ENCODE measurements at regions not wholly inside any gene's neighbourhood (a gene's known extent, or its start where the extent isn't known, plus 50 kb on each side); places are given as distances from the start of the nearest gene placed in this dataset.

DNA sequence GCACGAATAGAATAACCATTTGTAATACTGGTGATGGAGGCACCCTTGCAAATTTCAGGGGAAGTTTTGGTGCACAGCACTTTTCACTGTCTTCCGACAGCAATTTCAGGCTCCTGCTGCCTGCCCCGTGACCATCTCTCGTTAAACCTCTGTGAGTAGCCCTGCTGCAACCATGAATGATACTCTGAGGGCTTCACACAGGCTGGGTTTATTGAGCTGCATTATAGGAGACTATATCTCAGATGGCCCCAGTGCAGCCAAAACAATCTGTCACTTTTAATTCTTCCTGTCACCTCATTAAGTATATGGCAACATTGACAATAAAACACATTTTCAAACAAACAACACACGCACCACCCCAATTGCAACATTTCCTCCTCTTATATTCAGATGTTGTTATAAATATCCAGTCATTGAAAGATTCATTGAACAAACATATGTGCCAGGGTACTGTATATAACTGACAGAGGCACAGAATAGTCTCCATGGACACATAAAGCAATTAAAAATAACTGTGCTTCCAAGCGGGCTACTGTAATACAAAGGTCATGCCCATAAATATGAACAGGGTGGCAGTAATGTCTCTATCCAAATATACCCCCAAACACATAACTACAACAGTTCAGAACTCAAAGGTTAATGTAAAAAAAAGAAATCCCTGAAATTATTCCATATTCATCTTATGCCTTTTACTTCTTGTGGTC, 477.0 kb downstream of the GBA3 start:
- no peak for DNase-seq (ENCODE audit: low spot score)
- TF ChIP-seq CTCF (IDR thresholded peaks at IDR 0.05; ENCODE audit: extremely low read depth, missing control alignments) = no peak

- DNase-seq (ENCODE audit: low spot score) = no peak
- TF ChIP-seq CTCF (IDR thresholded peaks at IDR 0.05; ENCODE audit: extremely low read depth, missing control alignments) = no peak
Measured at GRCh38 chr4:23166919-23167318, 474.2 kb downstream of the GBA3 start.

DNA sequence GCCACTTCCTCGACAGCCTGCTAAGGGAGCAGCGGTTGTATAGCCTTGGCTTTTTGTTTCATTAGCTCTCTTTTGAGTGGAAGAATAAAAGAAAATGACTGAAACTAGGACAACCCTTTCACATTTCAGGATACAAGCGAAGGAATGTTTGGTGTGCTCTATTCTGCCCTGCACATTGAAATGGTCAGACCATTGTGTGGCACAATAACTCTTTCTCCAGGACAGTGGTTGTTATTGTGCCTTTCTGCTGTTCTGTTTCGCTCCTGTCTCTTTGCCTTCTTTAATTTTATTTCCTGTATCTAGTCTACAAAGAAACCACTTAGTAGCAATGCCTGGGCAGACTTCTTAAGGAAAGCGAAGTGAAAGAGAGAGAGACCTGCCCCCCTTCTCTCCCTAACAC, 473.7 kb downstream of the GBA3 start:
- TF ChIP-seq CTCF (IDR thresholded peaks at IDR 0.05; ENCODE audit: extremely low read depth, missing control alignments) = no peak
- DNase-seq (ENCODE audit: low spot score) = no peak

DNA sequence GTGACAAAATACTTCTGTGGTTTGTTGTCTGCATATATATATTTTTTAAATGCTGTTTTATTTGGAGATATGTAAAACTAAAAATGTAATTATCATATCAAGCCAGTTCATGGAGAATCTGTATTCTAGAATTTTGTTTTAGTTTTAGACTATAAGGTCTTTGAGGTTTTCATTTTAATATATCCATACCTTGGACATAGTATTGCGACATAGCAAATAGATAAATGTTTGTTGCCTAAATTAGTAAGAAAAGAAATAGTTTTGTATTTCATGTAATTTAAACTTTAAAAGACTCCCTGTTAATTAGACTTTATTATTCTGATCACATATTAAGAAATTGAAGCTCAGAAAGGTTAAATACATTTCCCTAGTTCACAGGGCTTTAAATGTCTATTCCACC, 472.9 kb downstream of the GBA3 start:
- DNase-seq (ENCODE audit: low spot score) = no peak
- no peak for TF ChIP-seq CTCF (IDR thresholded peaks at IDR 0.05; ENCODE audit: extremely low read depth, missing control alignments)

DNA sequence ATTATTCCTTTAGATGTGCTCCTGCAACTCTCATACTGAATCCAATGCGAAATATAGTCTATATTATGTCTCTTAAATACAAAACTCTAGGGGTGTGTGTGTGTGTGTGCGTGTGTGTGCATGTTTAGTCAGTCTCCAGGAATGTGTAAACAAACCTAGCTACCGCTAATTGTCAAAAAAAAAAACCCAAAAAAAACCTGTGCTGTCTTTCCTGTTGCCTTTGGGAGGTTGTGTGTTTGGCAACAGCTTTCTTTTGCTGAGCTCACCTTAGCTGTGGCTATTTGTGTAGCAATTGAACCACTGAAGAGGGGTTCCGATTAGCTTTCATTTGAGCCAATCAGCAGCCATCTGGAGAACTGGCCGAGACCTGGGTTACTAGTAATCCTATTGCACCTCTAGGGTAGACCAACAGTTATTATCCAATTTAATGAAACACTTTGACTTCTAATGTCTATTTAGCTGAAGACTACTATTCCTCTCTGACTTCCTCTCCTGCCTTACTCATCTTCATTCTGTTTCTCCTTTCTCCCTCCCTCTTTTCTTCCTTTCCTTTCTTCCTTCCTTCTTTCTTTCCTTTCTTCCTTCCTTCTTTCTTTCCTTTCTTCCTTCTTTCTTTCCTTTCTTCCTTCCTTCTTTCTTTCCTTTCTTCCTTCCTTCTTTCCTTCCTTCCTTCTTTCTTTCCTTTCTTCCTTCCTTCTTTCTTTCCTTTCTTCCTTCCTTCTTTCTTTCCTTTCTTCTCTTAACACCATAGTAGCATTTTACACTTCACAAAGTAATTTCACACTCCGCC, 471.1 kb downstream of the GBA3 start:
- no peak for DNase-seq (ENCODE audit: low spot score)
- no peak for TF ChIP-seq CTCF (IDR thresholded peaks at IDR 0.05; ENCODE audit: extremely low read depth, missing control alignments)

- no peak for TF ChIP-seq CTCF (IDR thresholded peaks at IDR 0.05; ENCODE audit: extremely low read depth, missing control alignments)
Measured at GRCh38 chr4:23162275-23162674, 469.5 kb downstream of the GBA3 start.

DNA sequence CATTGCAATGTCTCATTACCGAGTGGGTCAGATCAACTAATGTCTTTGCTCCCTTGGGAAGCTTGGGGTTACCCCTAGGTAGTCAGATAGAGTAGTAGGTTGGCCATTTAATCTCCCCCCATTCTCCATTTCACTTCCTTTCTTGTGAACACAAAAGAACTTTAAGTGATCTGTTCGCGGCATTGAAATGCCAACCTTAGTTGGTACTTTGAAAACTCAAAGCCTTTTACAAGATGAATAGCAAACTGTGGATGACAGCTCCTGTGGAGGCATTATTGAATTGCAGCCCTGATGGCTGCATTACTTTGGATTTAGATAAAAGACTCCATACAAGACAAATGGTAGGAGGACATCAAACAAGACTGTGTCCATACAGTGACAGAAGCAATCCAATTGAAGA, 469.1 kb downstream of the GBA3 start:
- no peak for TF ChIP-seq CTCF (IDR thresholded peaks at IDR 0.05; ENCODE audit: extremely low read depth, missing control alignments)
- no peak for DNase-seq (ENCODE audit: low spot score)

More at GRCh38 chr4:23162275-23162674, 469.5 kb downstream of the GBA3 start:
- no peak for DNase-seq (ENCODE audit: low spot score)

All from GM20000 (cell line).